ENCODE measurements at regions not wholly inside any gene's neighbourhood (a gene's known extent, or its start where the extent isn't known, plus 50 kb on each side); places are given as distances from the start of the nearest gene placed in this dataset.

GRCh38 chrY:17122166-17122565, 757.9 kb downstream of the CDY2B start:
- peaks cover 6% of the 10 kb centered on the region for H3K9me3 Mint-ChIP-seq
- no peaks in the 10 kb centered on the region for H3K4me1 Mint-ChIP-seq (ENCODE audit: low read depth)
- H3K4me1 ChIP-seq (ENCODE audit: insufficient read depth, low read length) = no peaks in the 10 kb centered on the region
- H3K27me3 ChIP-seq (ENCODE audit: control insufficient read depth in 1 of 2, insufficient read depth in 2 of 2, low read length in 2 of 2) = no peaks in the 10 kb centered on the region
- H3K27me3 Mint-ChIP-seq = no peaks in the 10 kb centered on the region
- no peaks in the 10 kb centered on the region for H3K9me3 ChIP-seq (ENCODE audit: control insufficient read depth in 1 of 2, insufficient read depth in 1 of 2, low read length in 2 of 2)
- intact Hi-C loops (cut with DNase I, micrococcal nuclease) = no loop called here
- no peaks in the 10 kb centered on the region for H3K36me3 Mint-ChIP-seq (ENCODE audit: low read depth)
- no peak overlapping the region for H3K4me3 Mint-ChIP-seq
- ChIA-PET CTCF (no interaction called here), POLR2A (no interaction called here)
- H3K27ac Mint-ChIP-seq = no peak overlapping the region
- DNase-seq = no peak
- TF ChIP-seq, protein P1, sequence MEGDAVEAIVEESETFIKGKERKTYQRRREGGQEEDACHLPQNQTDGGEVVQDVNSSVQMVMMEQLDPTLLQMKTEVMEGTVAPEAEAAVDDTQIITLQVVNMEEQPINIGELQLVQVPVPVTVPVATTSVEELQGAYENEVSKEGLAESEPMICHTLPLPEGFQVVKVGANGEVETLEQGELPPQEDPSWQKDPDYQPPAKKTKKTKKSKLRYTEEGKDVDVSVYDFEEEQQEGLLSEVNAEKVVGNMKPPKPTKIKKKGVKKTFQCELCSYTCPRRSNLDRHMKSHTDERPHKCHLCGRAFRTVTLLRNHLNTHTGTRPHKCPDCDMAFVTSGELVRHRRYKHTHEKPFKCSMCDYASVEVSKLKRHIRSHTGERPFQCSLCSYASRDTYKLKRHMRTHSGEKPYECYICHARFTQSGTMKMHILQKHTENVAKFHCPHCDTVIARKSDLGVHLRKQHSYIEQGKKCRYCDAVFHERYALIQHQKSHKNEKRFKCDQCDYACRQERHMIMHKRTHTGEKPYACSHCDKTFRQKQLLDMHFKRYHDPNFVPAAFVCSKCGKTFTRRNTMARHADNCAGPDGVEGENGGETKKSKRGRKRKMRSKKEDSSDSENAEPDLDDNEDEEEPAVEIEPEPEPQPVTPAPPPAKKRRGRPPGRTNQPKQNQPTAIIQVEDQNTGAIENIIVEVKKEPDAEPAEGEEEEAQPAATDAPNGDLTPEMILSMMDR (IDR thresholded peaks at IDR 0.05) = no peak
- no peak for ATAC-seq (ENCODE audit: poor library complexity)
- no peaks in the 10 kb centered on the region for H3K36me3 ChIP-seq (ENCODE audit: insufficient read depth, low read length)
- no peak overlapping the region for H3K27ac ChIP-seq (ENCODE audit: low read depth in 1 of 2, low read length in 2 of 2)
- no peak overlapping the region for H3K4me3 ChIP-seq (ENCODE audit: low read length)

DNA sequence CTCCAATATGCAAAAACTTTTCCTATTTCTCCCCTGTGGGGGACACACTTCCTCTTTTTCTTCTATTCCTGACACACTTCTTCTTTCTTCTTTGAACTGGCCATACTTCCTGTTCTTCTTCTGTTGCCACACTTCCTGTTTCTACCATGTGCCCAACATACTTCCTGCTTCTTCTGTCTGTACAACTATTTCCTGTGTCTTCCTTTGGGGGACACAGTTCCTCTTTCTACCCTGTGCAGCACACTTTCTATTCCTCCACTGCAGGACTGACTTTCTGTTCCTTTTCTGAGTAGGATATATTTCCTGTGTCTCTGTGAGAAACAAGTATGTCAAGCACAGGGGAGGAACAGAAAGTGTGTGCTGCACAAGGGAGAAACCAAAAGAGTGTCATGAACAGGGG, 794.7 kb downstream of the CDY2B start:
- no peak overlapping the region for H3K27ac Mint-ChIP-seq
- H3K27me3 Mint-ChIP-seq = no peaks in the 10 kb centered on the region
- peak in 1 of 14 experiments; percentile 5 for DNase-seq
- Histone ChIP-seq H3K36me3 (ENCODE audit: insufficient read depth, low read length) (no peaks in the 10 kb centered on the region), H3K27ac (ENCODE audit: low read depth in 1 of 2, low read length in 2 of 2) (no peak overlapping the region), H3K27me3 (ENCODE audit: control insufficient read depth in 1 of 2, insufficient read depth in 2 of 2, low read length in 2 of 2) (no peaks in the 10 kb centered on the region), H3K4me1 (ENCODE audit: insufficient read depth, low read length) (peaks cover 28% of the 10 kb centered on the region), H3K4me3 (ENCODE audit: low read length) (no peak overlapping the region), H3K9me3 (ENCODE audit: control insufficient read depth in 1 of 2, insufficient read depth in 1 of 2, low read length in 2 of 2) (peaks cover 0 to 6% of the 10 kb centered on the region in 2 experiments)
- no peak for ATAC-seq (ENCODE audit: poor library complexity)
- ChIA-PET POLR2A (no interaction called here), CTCF (no interaction called here)
- TF ChIP-seq, protein P1 (IDR thresholded peaks at IDR 0.05) = no peak
- H3K36me3 Mint-ChIP-seq (ENCODE audit: low read depth) = no peaks in the 10 kb centered on the region
- no peaks in the 10 kb centered on the region for H3K4me1 Mint-ChIP-seq (ENCODE audit: low read depth)
- intact Hi-C loops (cut with DNase I, micrococcal nuclease) = no loop called here
- no peaks in the 10 kb centered on the region for H3K9me3 Mint-ChIP-seq
- H3K4me3 Mint-ChIP-seq = no peak overlapping the region

GRCh38 chrY:17079887-17080286, 800.1 kb downstream of the CDY2B start:
- H3K4me1 Mint-ChIP-seq (ENCODE audit: low read depth) = peaks cover 37% of the 10 kb centered on the region
- H3K9me3 ChIP-seq (ENCODE audit: control insufficient read depth in 1 of 2, insufficient read depth in 1 of 2, low read length in 2 of 2) = peaks cover 3 to 14% of the 10 kb centered on the region in 2 experiments
- peak; percentile 14 for ATAC-seq (ENCODE audit: poor library complexity)

More at GRCh38 chrY:17079887-17080286, 800.1 kb downstream of the CDY2B start:
- Mint-ChIP-seq H3K36me3 (ENCODE audit: low read depth) (peaks cover 44% of the 10 kb centered on the region), H3K27me3 (no peaks in the 10 kb centered on the region), H3K27ac (no peak overlapping the region), H3K9me3 (peaks cover 30% of the 10 kb centered on the region), H3K4me3 (no peak overlapping the region)
- ChIA-PET POLR2A (no interaction called here), CTCF (no interaction called here)
- Histone ChIP-seq H3K36me3 (ENCODE audit: insufficient read depth, low read length) (no peaks in the 10 kb centered on the region), H3K27me3 (ENCODE audit: control insufficient read depth in 1 of 2, insufficient read depth in 2 of 2, low read length in 2 of 2) (no peaks in the 10 kb centered on the region), H3K4me1 (ENCODE audit: insufficient read depth, low read length) (peaks cover 32% of the 10 kb centered on the region), H3K4me3 (ENCODE audit: low read length) (no peak overlapping the region), H3K27ac (ENCODE audit: low read depth in 1 of 2, low read length in 2 of 2) (no peak overlapping the region)
- intact Hi-C loops (cut with DNase I, micrococcal nuclease) = no loop called here
- TF ChIP-seq, protein P1 (IDR thresholded peaks at IDR 0.05) = no peak
- DNase-seq = no peak
